ENCODE measurements at regions not wholly inside any gene's neighbourhood (a gene's known extent, or its start where the extent isn't known, plus 50 kb on each side); places are given as distances from the start of the nearest gene placed in this dataset.

DNA sequence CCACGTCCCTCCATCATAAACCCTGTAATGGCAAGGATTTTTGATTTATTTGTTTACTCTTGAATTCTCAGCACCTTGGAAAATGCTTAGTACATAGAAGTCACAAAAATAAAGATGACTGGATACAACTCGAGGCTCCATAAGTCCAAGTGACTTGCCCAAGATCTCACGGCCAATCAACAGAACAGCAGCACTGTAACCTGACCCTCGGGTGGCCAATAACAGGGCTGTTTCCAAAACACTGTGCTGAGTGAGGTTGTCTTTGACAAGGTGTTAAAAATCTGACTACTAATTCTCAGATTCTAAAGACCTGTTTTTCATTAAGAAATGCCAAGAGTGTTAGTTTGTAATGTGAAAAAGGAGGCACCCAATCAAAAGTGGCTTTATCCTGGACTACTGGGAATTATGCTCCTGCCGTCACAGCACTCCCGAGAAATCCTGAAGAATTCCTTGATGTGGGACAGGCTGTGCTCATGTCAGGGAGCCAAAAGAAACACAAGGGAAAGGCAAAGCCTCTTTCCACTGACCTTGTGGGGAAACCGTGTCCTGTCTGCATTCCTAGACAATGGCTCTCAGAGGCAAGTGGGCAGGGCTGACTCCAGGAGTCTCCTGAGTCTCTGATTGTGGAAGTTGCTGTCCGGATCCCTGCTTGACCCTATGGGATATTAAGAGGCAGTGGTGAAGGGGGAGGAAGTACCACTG is 204.7 kb upstream of the PELI2 start:
- no TSS peak for BruUV-seq (replicated peaks)
- peak; percentile 88 for DNase-seq (ENCODE audit: low read depth, low spot score)
- Histone ChIP-seq H3K4me3 (replicated peaks in 1 of 3; ENCODE audit: insufficient read depth in 1 of 3, low read depth in 1 of 3, low read length in 3 of 3) (no peak overlapping the region), H3K4me2 (ENCODE audit: insufficient read depth, low read length) (peak overlapping the region; percentile 15), H3K27me3 (ENCODE audit: control insufficient read depth in 2 of 2, insufficient read depth in 2 of 2, low read length in 2 of 2) (peaks cover 0 to 2% of the 10 kb centered on the region in 2 experiments), H3K79me2 (ENCODE audit: control insufficient read depth, insufficient read depth, low read length) (no peaks in the 10 kb centered on the region), H3K4me1 (ENCODE audit: control insufficient read depth, extremely low read depth, insufficient read depth, low read length) (peaks cover 11% of the 10 kb centered on the region), H4K20me1 (replicated peaks; ENCODE audit: control insufficient read depth, extremely low read depth, insufficient read depth, low read length) (no peaks in the 10 kb centered on the region), H2AFZ (ENCODE audit: low read depth, low read length) (peak overlapping the region; percentile 38), H3K27ac (ENCODE audit: insufficient read depth, low read depth, low read length) (peak overlapping the region; percentile 60), H3K9me3 (replicated peaks; ENCODE audit: control insufficient read depth, insufficient read depth, low read length) (no peaks in the 10 kb centered on the region), H3K9ac (replicated peaks; ENCODE audit: extremely low read depth, insufficient read depth, low read length) (no peak overlapping the region), H3K9me1 (replicated peaks; ENCODE audit: control insufficient read depth, extremely low read depth, insufficient read depth, low read length) (no peaks in the 10 kb centered on the region), H3K36me3 (ENCODE audit: control insufficient read depth in 2 of 2, extremely low read depth in 1 of 2, insufficient read depth in 2 of 2, low read length in 2 of 2) (no peaks in the 10 kb centered on the region)
- intact Hi-C loops (cut with micrococcal nuclease) (loop anchor here (5.0 kb wide), 1 partner anchor 181 kb away; no protein-coding TSS in a partner anchor), dilution Hi-C loops (cut with MboI; ENCODE audit: extremely low pct_ligation_motif_present, low sequenced_read_pairs) (no loop called here)
- TF ChIP-seq POLR2AphosphoS5 (IDR thresholded peaks at IDR 0.05; ENCODE audit: insufficient read depth, low read depth, low read length) (peak; percentile 46), MAX (IDR thresholded peaks at IDR 0.05; ENCODE audit: insufficient read depth, insufficient read length) (no peak), GATA2 (IDR thresholded peaks at IDR 0.05; ENCODE audit: insufficient read depth, insufficient read length, low read depth, low read length) (peak; percentile 42), FOS (IDR thresholded peaks at IDR 0.05; ENCODE audit: borderline replicate concordance, insufficient read depth, low read length) (peak; percentile 17)
- peak; percentile 90 for FAIRE-seq
- POLR2A ChIA-PET = no interaction called here
- CTCF ChIA-PET = no interaction called here

- dilution Hi-C loops (cut with MboI; ENCODE audit: extremely low pct_ligation_motif_present, low sequenced_read_pairs) = no loop called here
- no peak for FAIRE-seq
- POLR2A ChIA-PET = no interaction called here
- no peaks in the 10 kb centered on the region for H4K20me1 ChIP-seq (replicated peaks; ENCODE audit: control insufficient read depth, extremely low read depth, insufficient read depth, low read length)
- no peaks in the 10 kb centered on the region for H3K36me3 ChIP-seq (ENCODE audit: control insufficient read depth in 2 of 2, extremely low read depth in 1 of 2, insufficient read depth in 2 of 2, low read length in 2 of 2)
- intact Hi-C loops (cut with micrococcal nuclease) = loop anchor here (5.0 kb wide), 1 partner anchor 182 kb away; no protein-coding TSS in a partner anchor
- no peak overlapping the region for H3K4me2 ChIP-seq (ENCODE audit: insufficient read depth, low read length)
- H3K9me3 ChIP-seq (replicated peaks; ENCODE audit: control insufficient read depth, insufficient read depth, low read length) = no peaks in the 10 kb centered on the region
- no TSS peak for BruUV-seq (replicated peaks)
- no peak for TF ChIP-seq JUN (IDR thresholded peaks at IDR 0.05; ENCODE audit: borderline replicate concordance, insufficient read depth, insufficient read length, low read depth)
- H3K79me2 ChIP-seq (ENCODE audit: control insufficient read depth, insufficient read depth, low read length) = no peaks in the 10 kb centered on the region
- peaks cover 0 to 2% of the 10 kb centered on the region in 2 experiments for H3K27me3 ChIP-seq (ENCODE audit: control insufficient read depth in 2 of 2, insufficient read depth in 2 of 2, low read length in 2 of 2)
- H3K4me3 ChIP-seq (replicated peaks in 1 of 3; ENCODE audit: insufficient read depth in 1 of 3, low read depth in 1 of 3, low read length in 3 of 3) = no peak overlapping the region
- H3K27ac ChIP-seq (ENCODE audit: insufficient read depth, low read depth, low read length) = no peak overlapping the region
- H3K9ac ChIP-seq (replicated peaks; ENCODE audit: extremely low read depth, insufficient read depth, low read length) = no peak overlapping the region
- H3K9me1 ChIP-seq (replicated peaks; ENCODE audit: control insufficient read depth, extremely low read depth, insufficient read depth, low read length) = no peaks in the 10 kb centered on the region
- no peak overlapping the region for H2AFZ ChIP-seq (ENCODE audit: low read depth, low read length)
- CTCF ChIA-PET = interaction anchor here (0.8 to 1.2 kb wide), 3 partner anchors 9 to 425 kb away, joined by 3 to 4 read pairs (median 3); no protein-coding TSS in a partner anchor
- H3K4me1 ChIP-seq (ENCODE audit: control insufficient read depth, extremely low read depth, insufficient read depth, low read length) = peaks cover 11% of the 10 kb centered on the region
- DNase-seq (ENCODE audit: low read depth, low spot score) = no peak
Observed at GRCh38 chr14:55914771-55915170, 203.4 kb upstream of the PELI2 start.
